NT2/D1 (cell line): ENCODE measurements at regions not wholly inside any gene's neighbourhood (a gene's known extent, or its start where the extent isn't known, plus 50 kb on each side); places are given as distances from the start of the nearest gene placed in this dataset.
"Not testable (repeated sequence)": the region's sequence is repeated elsewhere in the genome, so short reads cannot be mapped to it uniquely, and the experiment has no call there.

Experiments used
- DNase-seq: peaks from one replicate; pipeline ENCODE4 v3.0.0-alpha.2; 2011; ENCODE audit warnings: low read depth, low spot score
- H3K27me3 ChIP-seq: 2 replicates; pipeline ENCODE4 v1.6.0; 2011; ENCODE audit warnings: mild to moderate bottlenecking; ENCODE audit not compliant: insufficient read length, insufficient read depth
- H3K36me3 ChIP-seq: 2 replicates; pipeline ENCODE4 v1.6.1; 2011; ENCODE audit warnings: mild to moderate bottlenecking, low read length, mixed read lengths; ENCODE audit not compliant: insufficient read depth, insufficient read length
- H3K4me1 ChIP-seq: 2 replicates; pipeline ENCODE4 v1.5.1; 2011; ENCODE audit not compliant: insufficient read depth, insufficient read length
- H3K4me3 ChIP-seq: 2 replicates; pipeline ENCODE4 v1.5.1; 2011; ENCODE audit warnings: low read depth; ENCODE audit not compliant: insufficient read length
- H3K9ac ChIP-seq: 2 replicates; pipeline ENCODE4 v1.6.0; 2011; ENCODE audit warnings: low read depth; ENCODE audit not compliant: insufficient read length
- H3K9me3 ChIP-seq: 2 replicates; pipeline ENCODE4 v1.5.1; 2011; ENCODE audit warnings: mild to moderate bottlenecking, low read length; ENCODE audit not compliant: insufficient read depth

- not testable (repeated sequence) for H3K36me3 ChIP-seq, H3K4me3 ChIP-seq, H3K4me1 ChIP-seq, H3K9me3 ChIP-seq, DNase-seq, H3K9ac ChIP-seq
- H3K27me3 ChIP-seq, result peaks cover 18% of the 10 kb centered on the region
Measured at GRCh38 chr9:43089337-43089736, 905.9 kb downstream of the SPATA31A6 start.

GRCh38 chr9:43110376-43110775, 926.9 kb downstream of the SPATA31A6 start:
- not testable (repeated sequence) for H3K9me3 ChIP-seq, H3K9ac ChIP-seq, H3K4me3 ChIP-seq, H3K36me3 ChIP-seq, DNase-seq, H3K4me1 ChIP-seq
- H3K27me3 ChIP-seq, result peaks cover 32% of the 10 kb centered on the region

GRCh38 chr9:43112846-43113245, 929.4 kb downstream of the SPATA31A6 start:
- H3K9me3 ChIP-seq, H3K36me3 ChIP-seq, H3K9ac ChIP-seq, DNase-seq, H3K4me1 ChIP-seq, H3K4me3 ChIP-seq: not testable (repeated sequence)
- peaks cover 34% of the 10 kb centered on the region for H3K27me3 ChIP-seq

- peaks cover 47% of the 10 kb centered on the region for H3K27me3 ChIP-seq
- not testable (repeated sequence) for H3K4me3 ChIP-seq, DNase-seq, H3K4me1 ChIP-seq, H3K9me3 ChIP-seq, H3K36me3 ChIP-seq, H3K9ac ChIP-seq
Measured at GRCh38 chr9:43115813-43116229, 932.4 kb downstream of the SPATA31A6 start.

- H3K4me1 ChIP-seq, H3K36me3 ChIP-seq, H3K4me3 ChIP-seq, DNase-seq, H3K9me3 ChIP-seq, H3K9ac ChIP-seq: not testable (repeated sequence)
- H3K27me3 ChIP-seq, result peaks cover 46% of the 10 kb centered on the region
Measured at GRCh38 chr9:43118088-43118865, 934.8 kb downstream of the SPATA31A6 start.

GRCh38 chr9:43119565-43119964, 936.1 kb downstream of the SPATA31A6 start:
- H3K36me3 ChIP-seq, H3K4me1 ChIP-seq, H3K9ac ChIP-seq, DNase-seq, H3K4me3 ChIP-seq, H3K9me3 ChIP-seq: not testable (repeated sequence)
- peaks cover 49% of the 10 kb centered on the region for H3K27me3 ChIP-seq

GRCh38 chr9:43119978-43120377, 936.5 kb downstream of the SPATA31A6 start:
- H3K4me3 ChIP-seq, H3K4me1 ChIP-seq, H3K9me3 ChIP-seq, H3K9ac ChIP-seq, DNase-seq, H3K36me3 ChIP-seq: not testable (repeated sequence)
- H3K27me3 ChIP-seq, result peaks cover 51% of the 10 kb centered on the region

- H3K4me3 ChIP-seq, DNase-seq: not testable (repeated sequence)
Measured at GRCh38 chr9:43125894-43126293, 942.4 kb downstream of the SPATA31A6 start.

GRCh38 chr9:43127026-43127775, 943.7 kb downstream of the SPATA31A6 start:
- not testable (repeated sequence) for H3K4me3 ChIP-seq, DNase-seq, H3K9me3 ChIP-seq, H3K9ac ChIP-seq, H3K36me3 ChIP-seq, H3K4me1 ChIP-seq
- peaks cover 24% of the 10 kb centered on the region for H3K27me3 ChIP-seq

More at GRCh38 chr9:43125894-43126293, 942.4 kb downstream of the SPATA31A6 start:
- not testable (repeated sequence) for H3K9me3 ChIP-seq, H3K9ac ChIP-seq, H3K4me1 ChIP-seq, H3K36me3 ChIP-seq
- H3K27me3 ChIP-seq, result peaks cover 31% of the 10 kb centered on the region

GRCh38 chr9:43127949-43128348, 944.5 kb downstream of the SPATA31A6 start:
- not testable (repeated sequence) for H3K9me3 ChIP-seq, H3K4me3 ChIP-seq, H3K4me1 ChIP-seq, DNase-seq, H3K9ac ChIP-seq, H3K36me3 ChIP-seq
- peaks cover 24% of the 10 kb centered on the region for H3K27me3 ChIP-seq

GRCh38 chr9:43130744-43131171, 947.3 kb downstream of the SPATA31A6 start:
- H3K36me3 ChIP-seq, H3K4me1 ChIP-seq, H3K4me3 ChIP-seq, H3K9me3 ChIP-seq, DNase-seq, H3K9ac ChIP-seq: not testable (repeated sequence)
- H3K27me3 ChIP-seq, result peaks cover 22% of the 10 kb centered on the region

GRCh38 chr9:43135440-43135839, 952.0 kb downstream of the SPATA31A6 start:
- H3K4me3 ChIP-seq, H3K9ac ChIP-seq, H3K36me3 ChIP-seq, H3K9me3 ChIP-seq, DNase-seq, H3K4me1 ChIP-seq: not testable (repeated sequence)
- H3K27me3 ChIP-seq, result peaks cover 16% of the 10 kb centered on the region
